ENCODE measurements at regions not wholly inside any gene's neighbourhood (a gene's known extent, or its start where the extent isn't known, plus 50 kb on each side); places are given as distances from the start of the nearest gene placed in this dataset.

GRCh38 chr10:128316121-128316726 lies 190.0 kb upstream of the MKI67 start:
- TF ChIP-seq, protein P1, sequence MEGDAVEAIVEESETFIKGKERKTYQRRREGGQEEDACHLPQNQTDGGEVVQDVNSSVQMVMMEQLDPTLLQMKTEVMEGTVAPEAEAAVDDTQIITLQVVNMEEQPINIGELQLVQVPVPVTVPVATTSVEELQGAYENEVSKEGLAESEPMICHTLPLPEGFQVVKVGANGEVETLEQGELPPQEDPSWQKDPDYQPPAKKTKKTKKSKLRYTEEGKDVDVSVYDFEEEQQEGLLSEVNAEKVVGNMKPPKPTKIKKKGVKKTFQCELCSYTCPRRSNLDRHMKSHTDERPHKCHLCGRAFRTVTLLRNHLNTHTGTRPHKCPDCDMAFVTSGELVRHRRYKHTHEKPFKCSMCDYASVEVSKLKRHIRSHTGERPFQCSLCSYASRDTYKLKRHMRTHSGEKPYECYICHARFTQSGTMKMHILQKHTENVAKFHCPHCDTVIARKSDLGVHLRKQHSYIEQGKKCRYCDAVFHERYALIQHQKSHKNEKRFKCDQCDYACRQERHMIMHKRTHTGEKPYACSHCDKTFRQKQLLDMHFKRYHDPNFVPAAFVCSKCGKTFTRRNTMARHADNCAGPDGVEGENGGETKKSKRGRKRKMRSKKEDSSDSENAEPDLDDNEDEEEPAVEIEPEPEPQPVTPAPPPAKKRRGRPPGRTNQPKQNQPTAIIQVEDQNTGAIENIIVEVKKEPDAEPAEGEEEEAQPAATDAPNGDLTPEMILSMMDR (IDR thresholded peaks at IDR 0.05): no peak
- no peak for TF ChIP-seq POLR2A (IDR thresholded peaks at IDR 0.05)
